ENCODE measurements at regions not wholly inside any gene's neighbourhood (a gene's known extent, or its start where the extent isn't known, plus 50 kb on each side); places are given as distances from the start of the nearest gene placed in this dataset.

GRCh38 chr6:125358898-125359297 is 57.1 kb upstream of the HDDC2 start:
- Histone ChIP-seq H2BK12ac (ENCODE audit: insufficient read length, low read depth, low read length) (no peak overlapping the region), H2AK5ac (ENCODE audit: insufficient read length, low read length) (no peak overlapping the region), H3T11ph (ENCODE audit: low read length) (no peak overlapping the region), H3K4ac (ENCODE audit: low read depth, low read length) (no peak overlapping the region), H3K9ac (ENCODE audit: extremely low read depth, insufficient read length, low read length) (no peak overlapping the region), H3K23me2 (ENCODE audit: insufficient read length, low read depth, low read length, poor library complexity, severe bottlenecking) (peaks cover 11% of the 10 kb centered on the region), H3K18ac (ENCODE audit: insufficient read length, low read depth, low read length) (no peak overlapping the region), H3K56ac (ENCODE audit: insufficient read length, low read depth, low read length) (no peak overlapping the region), H3K9me3 (ENCODE audit: control insufficient read depth, low read depth, low read length) (no peaks in the 10 kb centered on the region), H4K91ac (ENCODE audit: insufficient read length, low read depth, low read length) (no peak overlapping the region), H4K20me1 (ENCODE audit: control insufficient read depth, insufficient read depth, insufficient read length) (no peaks in the 10 kb centered on the region), H2BK5ac (ENCODE audit: insufficient read length, low read length) (no peak overlapping the region), H3K79me2 (ENCODE audit: insufficient read depth, low read length) (no peaks in the 10 kb centered on the region), H4K5ac (ENCODE audit: insufficient read length, low read depth, low read length) (no peak overlapping the region), H2AFZ (ENCODE audit: low read length) (no peak overlapping the region), H2BK20ac (ENCODE audit: low read depth, low read length, poor library complexity, severe bottlenecking) (no peak overlapping the region), H3K4me1 (ENCODE audit: insufficient read depth, low read length) (peaks cover 9% of the 10 kb centered on the region; the same call in 1 of the 2 replicates), H3K23ac (ENCODE audit: insufficient read length, low read depth, low read length) (no peak overlapping the region), H3K27me3 (ENCODE audit: insufficient read depth, low read length) (no peaks in the 10 kb centered on the region; the same call in 1 of the 2 replicates), H4K8ac (replicated peaks; ENCODE audit: insufficient read length, low read depth, low read length) (no peak overlapping the region), H3K4me2 (ENCODE audit: insufficient read depth, insufficient read length, low read length) (no peak overlapping the region), H2BK15ac (ENCODE audit: low read depth, low read length) (no peak overlapping the region), H2BK120ac (ENCODE audit: low read depth, low read length, poor library complexity, severe bottlenecking) (no peak overlapping the region), H3K27ac (ENCODE audit: insufficient read length, low read depth, low read length) (no peak overlapping the region), H3K14ac (ENCODE audit: insufficient read depth, low read length) (no peak overlapping the region), H3K79me1 (ENCODE audit: insufficient read depth, low read depth, low read length, poor library complexity, severe bottlenecking) (no peaks in the 10 kb centered on the region)
- peaks cover 20 to 22% of the 10 kb centered on the region in 2 experiments for H3K4me1 Mint-ChIP-seq
- DNase-seq: no peak
- H3K9me3 Mint-ChIP-seq: no peaks in the 10 kb centered on the region
- H3K36me3 Mint-ChIP-seq (ENCODE audit: insufficient read depth in 1 of 3, low read depth in 3 of 3): no peaks in the 10 kb centered on the region
- H3K27ac Mint-ChIP-seq: no peak overlapping the region
- WGBS (ENCODE audit: extremely low coverage, insufficient read length, low lambda C conversion rate): no CpG with 5 or more reads among the region's 3 CpGs
- H3K27me3 Mint-ChIP-seq (ENCODE audit: low read depth): peaks cover 53% of the 10 kb centered on the region
- H3K4me3 Mint-ChIP-seq: no peak overlapping the region
- TF ChIP-seq CTCF (conservative IDR thresholded peaks at IDR 0.05): no peak
